Cerebellar cortex (tissue), 1 donor: ENCODE measurements at regions not wholly inside any gene's neighbourhood (a gene's known extent, or its start where the extent isn't known, plus 50 kb on each side); places are given as distances from the start of the nearest gene placed in this dataset.
A peak's percentile ranks its signal among the peaks of the same experiment; 100 is the strongest.
"Not testable (repeated sequence)": the region's sequence is repeated elsewhere in the genome, so short reads cannot be mapped to it uniquely, and the experiment has no call there.

ENCODE experiments used
- DNase-seq: peaks from one replicate; pipeline ENCODE4 v3.0.0-alpha.2; 2015; ENCODE audit warnings: low spot score

- DNase-seq, result not testable (repeated sequence)
These were observed 54.5 kb upstream of the UNC13C start for GRCh38 chr15:53923741-53924140.

- peak; percentile 56 for DNase-seq
These were observed 59.8 kb upstream of the UNC13C start for GRCh38 chr15:53918180-53919079.

DNA sequence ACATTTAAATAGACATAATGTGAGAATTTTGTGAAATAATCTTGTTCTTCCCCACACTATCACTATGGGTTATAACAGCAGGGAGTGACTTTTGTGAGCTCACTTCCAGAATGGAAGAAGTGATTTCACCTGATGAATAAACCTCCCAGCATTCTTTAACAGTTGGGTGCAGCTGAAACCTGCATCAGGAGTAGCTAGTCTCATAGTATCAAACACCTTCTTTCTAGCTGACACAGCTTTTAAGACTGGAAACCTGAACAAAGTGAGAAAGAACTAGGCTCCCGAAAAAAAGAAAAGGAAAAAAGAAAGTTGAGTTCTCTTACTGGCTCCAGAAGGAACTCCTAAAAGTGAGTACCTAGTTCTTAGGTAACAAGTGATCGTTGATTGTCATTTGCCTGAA is 61.1 kb upstream of the UNC13C start:
- no peak for DNase-seq

- DNase-seq, result no peak
These were observed 66.8 kb upstream of the UNC13C start for GRCh38 chr15:53911431-53911830.

DNA sequence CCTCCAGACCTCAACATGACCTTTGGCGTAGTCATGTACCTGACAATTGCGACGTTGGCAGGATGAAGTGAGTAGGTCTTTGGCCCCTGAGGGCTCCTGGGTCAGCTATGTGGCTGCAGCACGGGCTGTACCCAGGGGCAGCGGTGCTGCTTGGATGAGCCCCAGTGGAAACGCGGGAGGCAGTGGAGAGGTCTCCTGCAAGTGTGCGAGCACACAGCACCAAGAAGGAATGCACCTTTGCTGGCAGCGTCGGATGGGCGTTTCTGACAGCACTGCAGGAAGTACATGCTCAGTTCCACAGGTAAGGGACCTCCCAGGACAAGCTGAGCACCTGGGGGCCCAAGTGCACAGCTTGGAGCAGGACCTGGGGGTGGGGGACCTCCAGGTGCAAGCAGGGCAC is 67.4 kb upstream of the UNC13C start:
- no peak for DNase-seq

GRCh38 chr15:53910236-53910849 is 67.9 kb upstream of the UNC13C start:
- DNase-seq, result peak; percentile 34

DNA sequence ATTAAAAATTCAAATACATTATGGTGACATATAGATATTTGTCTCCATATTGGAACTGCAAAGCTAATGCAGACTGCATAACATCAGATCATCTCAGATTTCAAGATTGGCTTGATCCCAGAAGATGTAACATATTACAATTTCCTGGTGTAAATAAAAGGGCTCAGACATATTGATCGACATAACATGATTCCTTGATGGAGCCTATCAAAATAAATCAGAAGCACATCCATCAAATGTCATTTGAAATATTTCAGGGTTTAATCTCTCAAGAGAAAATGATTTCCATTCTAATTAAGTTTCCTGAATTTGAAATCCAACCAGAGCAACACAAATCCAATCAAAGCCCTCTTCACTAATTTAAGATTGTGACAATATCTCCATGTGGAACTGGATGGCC is 75.1 kb upstream of the UNC13C start:
- no peak for DNase-seq

DNA sequence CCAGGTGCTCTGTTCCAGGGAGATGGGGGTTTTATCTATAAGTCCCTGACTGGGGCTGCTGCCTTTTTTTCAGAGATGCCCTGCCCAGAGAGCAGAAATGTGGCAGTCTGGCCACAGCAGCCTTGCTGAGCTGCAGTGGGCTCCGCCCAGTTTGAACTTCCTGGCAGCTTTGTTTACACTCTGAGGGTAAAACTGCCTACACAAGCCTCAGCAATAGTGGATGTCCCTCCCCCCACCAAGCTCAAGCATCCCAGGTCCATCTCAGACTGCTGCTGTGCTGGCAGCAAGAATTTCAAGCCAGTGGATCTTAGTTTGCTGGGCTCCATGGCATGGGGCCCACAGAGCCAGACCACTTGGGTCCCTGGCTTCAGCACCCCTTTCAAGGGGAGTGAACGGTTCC is 84.8 kb upstream of the UNC13C start:
- not testable (repeated sequence) for DNase-seq

GRCh38 chr15:53891862-53892261 is 86.4 kb upstream of the UNC13C start:
- not testable (repeated sequence) for DNase-seq

DNA sequence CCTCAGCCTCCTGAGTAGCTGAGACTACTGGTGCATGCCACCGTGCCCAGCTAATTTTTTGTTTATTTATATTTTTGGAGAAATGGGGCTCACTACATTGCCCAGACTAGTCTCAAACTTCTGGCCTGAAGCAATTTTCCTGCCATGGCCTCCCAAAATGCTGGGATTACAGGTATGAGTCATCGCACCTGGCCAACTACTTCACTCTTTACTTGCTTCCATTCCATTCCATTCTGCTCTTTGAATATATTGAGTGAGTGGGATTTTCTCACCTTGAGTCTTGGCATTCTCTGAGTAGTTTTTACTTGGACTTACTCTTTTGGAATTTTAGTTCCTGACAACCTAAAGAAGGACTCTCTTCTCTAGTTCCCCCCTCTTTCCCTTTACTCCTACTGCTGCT is 93.8 kb upstream of the UNC13C start:
- DNase-seq, result no peak

GRCh38 chr15:53882311-53882710 is 95.9 kb upstream of the UNC13C start:
- no peak for DNase-seq

DNA sequence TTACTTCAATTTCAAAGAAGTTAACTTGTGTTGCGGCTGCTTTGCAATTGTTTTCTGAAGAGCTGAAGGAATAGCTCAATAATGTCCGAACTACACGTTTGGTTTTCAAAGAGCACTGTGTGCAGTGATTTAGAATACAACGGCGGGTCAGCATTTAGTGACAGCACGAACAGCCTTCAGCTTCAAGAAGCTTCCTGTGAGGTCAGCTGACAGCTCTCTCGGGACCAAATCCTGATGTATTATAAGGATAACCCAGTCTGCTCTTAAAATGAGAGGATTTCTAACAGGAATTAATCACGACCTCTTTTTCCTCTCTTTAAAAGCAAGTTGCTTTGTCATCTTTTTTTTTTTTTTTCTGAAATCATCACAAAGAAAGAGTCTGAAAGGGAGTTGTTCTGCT is 97.9 kb upstream of the UNC13C start:
- DNase-seq, result no peak

DNA sequence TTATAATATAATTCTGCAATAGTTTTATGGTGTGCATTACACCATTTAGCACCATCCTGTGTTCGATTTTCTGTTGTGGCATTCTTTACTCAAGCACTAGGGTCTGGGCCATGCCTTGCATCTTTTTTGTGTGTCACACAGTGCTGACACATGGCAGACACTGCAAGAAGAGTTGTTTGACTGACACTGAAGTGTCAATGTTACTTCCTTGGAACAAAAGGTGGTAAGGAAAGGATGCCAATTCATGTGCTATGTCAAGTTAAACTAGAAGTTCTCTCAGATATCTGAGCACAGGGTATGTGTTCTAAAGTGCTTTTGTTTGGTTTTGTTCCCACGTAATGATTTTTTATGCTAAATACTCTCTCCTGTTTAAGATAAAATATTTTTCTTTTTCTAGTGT is 102.5 kb upstream of the UNC13C start:
- no peak for DNase-seq

- DNase-seq, result peak; percentile 33
These were observed 103.1 kb upstream of the UNC13C start for GRCh38 chr15:53875139-53875538.

GRCh38 chr15:53872410-53872809 is 105.8 kb upstream of the UNC13C start:
- no peak for DNase-seq

DNA sequence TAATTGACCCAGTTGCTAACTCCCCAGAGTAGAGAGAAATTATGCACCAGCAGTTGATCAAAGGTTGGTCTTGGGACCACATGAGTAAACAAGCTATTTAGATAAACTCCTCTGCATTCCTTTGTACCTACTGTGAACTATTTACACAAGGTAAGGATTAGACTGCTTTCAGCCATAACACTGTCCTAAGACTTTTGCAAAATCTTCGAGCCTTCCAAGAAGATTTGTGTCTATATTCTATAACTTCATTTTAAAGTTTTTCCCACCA is 108.5 kb upstream of the UNC13C start:
- DNase-seq, result no peak

DNA sequence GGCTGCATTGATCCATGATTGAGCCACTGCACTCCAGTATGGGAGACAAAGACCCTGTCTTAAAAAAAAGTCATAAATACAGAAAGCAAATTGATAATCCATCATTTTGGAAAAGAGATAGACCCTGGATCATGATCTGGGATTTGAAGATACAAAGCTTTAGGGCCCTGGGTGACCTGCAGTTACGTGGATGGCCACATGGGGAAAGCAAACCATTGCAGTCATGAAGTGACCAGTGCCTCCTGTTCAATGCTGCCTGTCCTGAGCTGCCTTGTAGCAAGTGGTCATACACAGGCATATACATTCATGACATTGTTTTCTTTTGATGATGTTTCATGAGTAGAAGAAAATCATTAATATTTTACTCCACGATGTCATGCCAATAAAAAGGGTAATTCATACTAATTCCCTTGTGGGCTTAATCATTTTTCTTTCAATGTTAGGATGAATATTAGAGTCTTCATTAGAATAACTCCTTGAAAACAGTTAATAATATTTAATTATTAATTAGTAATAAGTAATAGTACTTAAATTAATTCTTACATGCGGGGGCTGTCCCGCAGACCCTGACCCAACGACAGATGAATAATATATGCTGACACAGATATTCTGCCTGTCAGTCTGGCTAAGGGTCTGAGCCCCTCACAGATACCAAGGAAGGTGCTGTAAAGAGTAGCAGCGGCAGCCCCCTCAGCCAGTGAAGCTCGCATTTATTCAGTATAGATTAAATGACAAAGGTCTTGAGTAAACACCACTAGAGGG is 109.0 kb upstream of the UNC13C start:
- DNase-seq, result peak; percentile 10

GRCh38 chr15:53862386-53862785 is 102.9 kb upstream of the WDR72 start:
- DNase-seq, result no peak

GRCh38 chr15:53861792-53862191 is 102.3 kb upstream of the WDR72 start:
- DNase-seq, result no peak

DNA sequence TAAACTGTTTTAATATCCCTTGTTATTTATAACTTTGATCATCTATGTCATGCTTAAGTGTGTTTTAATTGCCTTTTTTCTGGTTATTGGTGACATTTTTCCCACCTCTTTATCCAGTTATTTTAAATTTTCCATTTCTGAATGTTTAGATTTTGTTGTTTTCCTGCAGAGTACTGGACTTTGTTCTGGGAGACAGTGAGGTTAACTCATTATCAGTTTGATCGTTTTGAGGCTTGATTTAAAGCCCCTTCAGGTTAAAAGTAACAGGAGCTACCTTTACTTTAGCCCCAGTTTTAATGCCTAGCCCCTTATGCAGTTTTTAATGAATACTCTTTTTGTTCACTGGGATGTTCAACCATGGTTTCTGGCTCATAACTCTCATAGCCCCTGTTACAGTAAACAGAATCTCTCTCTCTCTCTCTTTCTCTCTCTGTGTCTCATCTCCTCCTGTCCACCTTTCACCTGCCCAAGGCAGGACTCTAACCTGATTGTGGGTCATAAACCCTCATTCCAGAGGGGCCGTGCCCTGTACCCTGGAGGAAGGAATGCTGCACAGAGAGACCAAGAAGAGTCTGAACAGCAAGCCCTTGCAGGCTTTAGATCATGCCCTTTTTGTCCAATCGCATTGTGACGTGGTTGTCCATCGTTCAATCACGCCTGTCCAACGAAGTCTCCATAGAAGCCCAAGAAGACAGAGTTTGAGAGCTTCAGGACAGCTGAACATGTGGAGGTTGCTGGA is 91.8 kb upstream of the WDR72 start:
- no peak for DNase-seq

DNA sequence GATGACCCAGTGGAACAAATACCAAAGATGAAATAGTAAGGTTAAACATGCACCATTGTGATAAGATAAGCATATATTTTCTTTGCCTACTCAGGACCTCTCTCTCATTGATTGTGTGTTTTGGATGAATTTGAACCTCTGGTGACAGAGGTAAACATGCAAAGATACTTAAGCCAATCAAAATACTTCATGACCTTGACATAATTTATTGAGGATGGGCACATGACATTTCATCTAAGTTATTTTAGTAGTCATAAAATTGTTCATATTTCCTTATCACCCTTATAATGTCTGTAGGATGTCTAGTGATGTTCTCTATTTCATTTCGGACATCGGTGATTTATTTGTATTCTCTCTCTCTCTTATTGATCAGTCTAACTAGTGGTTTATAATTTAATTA is 88.3 kb upstream of the WDR72 start:
- DNase-seq, result no peak

DNA sequence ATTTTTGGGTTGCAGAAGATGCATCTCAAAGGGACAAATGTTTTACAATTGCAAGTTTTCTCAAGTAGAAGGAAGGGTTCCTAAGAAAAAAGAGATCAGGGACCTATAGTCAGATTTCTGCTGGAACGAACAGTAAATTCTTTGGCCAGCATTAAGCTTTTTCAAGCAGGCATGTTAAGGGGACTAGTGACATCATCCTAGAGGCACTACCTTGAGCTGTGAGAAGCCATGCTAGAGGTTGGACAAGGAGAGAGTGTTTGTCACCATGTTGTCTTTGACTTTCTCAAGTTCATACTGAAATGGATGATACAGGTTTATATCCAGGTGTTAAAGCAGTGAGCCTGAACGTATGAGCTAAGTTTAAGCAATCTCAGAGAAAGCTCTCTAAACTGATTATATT is 85.2 kb upstream of the WDR72 start:
- no peak for DNase-seq
